Skin epidermis (tissue), 12 donors: ENCODE measurements at regions not wholly inside any gene's neighbourhood (a gene's known extent, or its start where the extent isn't known, plus 50 kb on each side); places are given as distances from the start of the nearest gene placed in this dataset.
"Not testable (repeated sequence)": the region's sequence is repeated elsewhere in the genome, so short reads cannot be mapped to it uniquely, and the experiment has no call there.

ENCODE experiments used
- H3K27ac ChIP-seq, 21 experiments: fragments of 200-600 bp; sonication (generic) in 11 of 21; one replicate each; pipeline ENCODE4 v1.5.0; 2020; ENCODE audit warnings: mild to moderate bottlenecking in 3 of 21, inconsistent platforms in 2 of 21, moderate library complexity in 2 of 21
- H3K4me3 ChIP-seq, 7 experiments: fragments of 200-600 bp; sonication (generic) in 2 of 7; one replicate each; pipeline ENCODE4 v1.5.0; 2020; ENCODE audit warnings: inconsistent platforms in 2 of 7, mild to moderate bottlenecking in 2 of 7, moderate library complexity in 1 of 7

DNA sequence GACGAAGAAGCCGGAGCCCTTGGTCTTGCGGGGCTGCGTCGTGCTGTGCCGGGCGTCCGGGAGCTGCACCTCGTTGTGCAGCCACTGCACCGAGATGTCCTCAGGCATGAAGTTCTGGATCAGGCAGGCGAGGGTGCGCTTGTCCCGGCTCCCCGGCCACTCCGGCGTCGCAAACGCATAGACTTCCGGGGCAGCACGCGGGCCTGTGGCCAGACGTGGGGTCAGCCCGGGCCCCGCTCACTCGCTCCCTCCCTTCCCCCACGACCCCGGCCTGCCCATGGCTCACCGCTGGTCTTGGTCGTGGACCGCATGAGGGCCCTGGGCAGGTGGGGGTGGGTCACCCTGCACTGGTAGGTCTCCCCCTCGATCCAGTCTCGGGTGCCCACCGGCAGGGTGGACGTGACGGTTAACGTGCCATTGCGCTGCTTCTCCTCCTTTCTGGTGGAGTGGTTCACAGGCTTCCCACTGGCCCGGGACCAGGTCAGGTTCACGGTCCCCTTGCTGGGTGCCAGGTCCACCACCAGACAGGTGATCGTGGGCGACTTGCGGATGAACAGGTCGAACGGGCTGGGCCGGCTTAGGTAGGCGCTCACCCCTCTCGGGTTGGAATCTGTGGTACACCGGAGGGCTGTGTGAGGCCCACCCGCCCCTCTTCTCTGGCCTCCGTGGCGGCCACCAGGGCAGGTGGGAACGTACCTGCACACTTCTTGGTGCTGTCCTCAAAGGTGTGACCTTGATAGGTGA, 74.0 kb downstream of the TMEM121 start:
- not testable (repeated sequence) for H3K27ac ChIP-seq, H3K4me3 ChIP-seq

DNA sequence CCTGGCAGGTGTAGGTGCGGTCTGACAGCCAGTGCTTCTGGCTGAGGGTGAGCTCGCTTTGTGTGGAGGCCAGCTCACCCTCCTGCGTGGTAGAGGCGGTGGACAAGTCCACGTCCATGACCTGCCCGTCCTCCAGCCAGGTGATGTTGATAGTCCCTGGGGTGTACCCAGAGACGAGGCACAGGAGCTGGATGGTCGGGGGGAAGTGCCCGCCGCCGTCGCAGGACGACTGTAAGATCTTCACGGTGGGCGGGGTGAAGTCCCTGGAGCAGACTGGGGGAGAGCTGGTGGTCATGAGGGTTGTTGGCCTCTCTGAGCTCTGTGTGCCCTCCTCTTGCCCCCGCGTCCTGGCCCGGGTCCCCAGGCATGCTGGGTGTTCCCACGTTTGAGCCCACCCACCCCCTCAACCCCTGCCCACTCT, 74.6 kb downstream of the TMEM121 start:
- Histone ChIP-seq H3K27ac (no peak overlapping the region), H3K4me3 (no peak overlapping the region)

GRCh38 chr14:105601360-105602242, 75.2 kb downstream of the TMEM121 start:
- no peak overlapping the region for H3K27ac ChIP-seq
- no peak overlapping the region for H3K4me3 ChIP-seq

DNA sequence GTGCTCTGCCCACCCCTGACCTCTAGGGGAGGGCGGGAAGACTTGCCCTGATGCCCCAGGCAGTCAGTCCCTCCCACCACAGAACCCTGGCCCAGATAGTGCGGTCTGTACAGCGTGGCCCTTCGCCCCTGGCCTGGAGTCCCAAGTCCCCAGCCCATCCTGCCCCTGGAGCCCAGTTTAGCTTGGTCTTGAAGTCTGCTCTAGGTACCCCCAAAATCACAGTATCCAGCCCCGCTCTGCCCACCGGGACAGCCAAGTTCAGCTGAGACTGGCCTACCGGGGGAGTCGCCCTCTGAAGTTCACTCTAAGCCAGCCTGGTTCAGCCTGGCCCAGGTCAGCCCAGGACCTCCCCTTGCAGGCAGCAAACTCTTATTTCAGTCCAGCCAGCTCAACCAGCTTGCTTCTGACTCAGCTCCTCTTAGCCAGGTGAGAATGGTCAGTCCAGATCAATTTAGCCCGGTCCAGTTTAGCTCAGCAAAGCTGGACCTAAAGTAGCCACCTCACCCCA, 75.9 kb downstream of the TMEM121 start:
- Histone ChIP-seq H3K27ac (no peak overlapping the region), H3K4me3 (no peak overlapping the region)

DNA sequence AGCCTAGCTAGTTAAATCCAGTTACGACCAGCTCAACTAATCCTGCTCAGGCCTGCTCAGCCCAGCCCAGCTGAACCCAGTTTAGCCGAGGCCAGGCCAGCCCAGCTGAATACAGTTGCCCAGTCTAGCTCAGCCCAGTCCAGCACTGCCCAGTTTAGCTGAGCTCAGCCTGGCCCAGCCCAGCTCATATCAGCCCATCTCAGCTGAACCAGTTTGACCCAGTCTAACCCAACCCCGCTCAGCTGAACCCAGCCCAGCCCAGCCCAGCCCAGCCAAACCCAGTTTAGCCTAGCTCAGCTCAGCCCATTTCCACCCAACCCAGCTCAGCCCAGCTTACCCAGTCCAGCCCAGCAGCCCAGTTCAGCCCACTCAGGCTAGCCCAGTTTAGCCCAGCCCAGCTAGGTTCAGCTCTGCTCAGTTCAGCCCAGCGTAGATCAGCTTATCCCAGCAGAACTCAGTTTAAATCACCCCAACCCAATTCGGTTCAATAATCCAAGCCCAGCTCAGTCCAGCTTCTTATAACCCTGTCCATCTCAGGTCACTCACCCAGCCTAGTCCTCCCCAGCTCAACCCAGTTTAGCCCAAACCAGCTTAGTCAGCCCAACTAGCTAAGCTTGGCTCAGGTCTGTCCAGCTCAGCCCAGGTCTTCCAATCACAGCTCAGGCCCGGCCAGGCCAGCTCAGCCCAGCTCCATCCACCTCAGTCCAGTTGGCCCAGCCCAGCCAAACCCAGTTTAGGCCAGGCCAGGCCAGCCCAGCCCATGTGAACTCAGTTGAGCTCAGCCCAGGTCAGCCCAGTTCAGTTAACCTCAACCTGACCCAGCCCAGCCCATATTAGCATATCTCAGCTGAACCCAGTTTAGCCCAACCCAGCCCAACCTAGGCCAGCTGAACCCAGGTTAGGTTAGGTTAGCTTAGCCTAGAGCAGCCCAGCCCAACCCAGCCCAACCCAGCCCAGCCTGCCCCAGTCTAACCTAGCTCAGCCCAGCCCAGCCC, 76.7 kb downstream of the TMEM121 start:
- H3K4me3 ChIP-seq, result no peak overlapping the region
- no peak overlapping the region for H3K27ac ChIP-seq

GRCh38 chr14:105604531-105605463, 78.4 kb downstream of the TMEM121 start:
- H3K4me3 ChIP-seq, H3K27ac ChIP-seq: not testable (repeated sequence)

DNA sequence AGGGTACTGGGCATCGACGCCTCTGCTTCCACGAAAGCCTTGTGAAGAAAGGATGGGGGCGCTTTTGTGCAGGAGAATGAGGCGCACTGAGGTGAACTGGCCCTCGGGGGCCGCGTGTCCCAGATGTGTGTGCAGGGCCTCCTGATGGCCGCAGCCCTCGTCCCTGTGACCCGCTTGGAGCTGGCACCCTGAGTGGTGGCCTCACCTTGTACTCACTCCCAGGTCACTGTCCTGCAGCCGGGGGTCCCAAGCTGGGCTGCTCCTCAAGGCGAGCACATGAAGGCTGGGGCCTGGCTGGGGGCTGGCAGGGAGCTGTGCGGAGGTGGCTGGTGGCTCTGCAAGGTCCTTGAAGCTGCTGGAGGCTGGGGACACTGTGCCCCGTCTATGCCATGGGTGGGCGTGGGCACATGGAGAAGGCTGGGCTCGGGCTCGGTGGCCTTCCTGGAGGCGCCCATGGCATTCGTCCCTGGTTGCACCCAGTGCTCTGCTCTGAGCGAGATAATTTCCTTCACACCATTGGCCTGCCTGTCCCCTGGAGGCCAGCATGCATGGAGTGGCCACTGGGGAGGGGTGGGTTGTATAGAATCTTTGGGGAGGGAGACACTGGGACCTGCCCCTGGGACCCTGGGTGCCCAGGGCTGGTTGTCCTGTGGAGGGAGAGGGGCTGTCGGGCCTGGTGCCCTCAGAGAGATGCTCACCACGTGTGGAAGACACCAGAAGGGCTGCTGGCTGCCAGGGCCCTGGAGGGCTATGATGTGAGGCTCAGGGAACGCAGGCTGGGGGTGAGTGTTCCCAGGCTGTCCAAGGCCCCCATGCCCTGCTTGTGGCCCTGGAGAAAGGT, 79.3 kb downstream of the TMEM121 start:
- Histone ChIP-seq H3K4me3 (no peak overlapping the region), H3K27ac (no peak overlapping the region)

- not testable (repeated sequence) for H3K4me3 ChIP-seq, H3K27ac ChIP-seq
Observed at GRCh38 chr14:105606305-105606975, 80.1 kb downstream of the TMEM121 start.

DNA sequence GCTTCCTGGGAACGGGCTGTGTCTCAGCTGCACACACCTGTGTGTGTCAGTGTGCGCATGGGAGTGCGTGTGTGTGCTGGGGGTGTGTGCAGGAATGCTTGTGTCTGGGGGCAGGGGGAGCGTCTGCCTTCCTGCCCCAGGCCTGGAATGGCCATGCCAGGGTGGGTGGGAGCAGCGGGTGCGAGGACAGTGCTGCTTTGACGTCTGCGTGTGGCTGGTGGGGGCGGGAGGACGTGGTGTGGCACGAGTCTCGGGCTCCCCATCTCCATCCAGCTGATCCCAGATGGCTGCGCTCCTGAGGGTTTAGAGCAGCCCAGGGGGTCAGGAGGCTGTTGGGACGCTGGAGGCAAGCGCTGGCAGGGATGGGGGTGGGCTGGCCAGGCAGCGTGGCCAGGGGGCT, 80.6 kb downstream of the TMEM121 start:
- H3K27ac ChIP-seq, H3K4me3 ChIP-seq: not testable (repeated sequence)

DNA sequence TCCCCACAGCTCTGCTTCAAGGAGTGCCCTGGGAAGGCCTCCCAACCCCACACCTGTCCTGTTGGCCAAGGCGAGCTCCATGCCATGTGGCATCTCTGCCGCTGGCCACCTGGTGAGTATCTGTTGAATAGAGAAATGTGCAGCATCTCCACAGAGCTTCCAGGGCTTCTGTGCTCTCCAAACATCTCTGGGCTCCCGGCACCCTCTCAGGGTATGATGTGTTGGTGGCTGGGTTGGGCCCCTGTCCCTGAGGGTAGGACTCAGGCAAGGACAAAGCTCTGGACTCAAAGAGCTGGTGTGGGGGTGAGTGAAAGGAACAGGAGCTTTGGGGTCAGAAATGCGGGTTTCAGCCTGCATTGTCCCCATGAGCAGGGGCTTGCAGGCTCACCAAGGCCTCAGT, 88.6 kb downstream of the TMEM121 start:
- H3K27ac ChIP-seq, H3K4me3 ChIP-seq: not testable (repeated sequence)

DNA sequence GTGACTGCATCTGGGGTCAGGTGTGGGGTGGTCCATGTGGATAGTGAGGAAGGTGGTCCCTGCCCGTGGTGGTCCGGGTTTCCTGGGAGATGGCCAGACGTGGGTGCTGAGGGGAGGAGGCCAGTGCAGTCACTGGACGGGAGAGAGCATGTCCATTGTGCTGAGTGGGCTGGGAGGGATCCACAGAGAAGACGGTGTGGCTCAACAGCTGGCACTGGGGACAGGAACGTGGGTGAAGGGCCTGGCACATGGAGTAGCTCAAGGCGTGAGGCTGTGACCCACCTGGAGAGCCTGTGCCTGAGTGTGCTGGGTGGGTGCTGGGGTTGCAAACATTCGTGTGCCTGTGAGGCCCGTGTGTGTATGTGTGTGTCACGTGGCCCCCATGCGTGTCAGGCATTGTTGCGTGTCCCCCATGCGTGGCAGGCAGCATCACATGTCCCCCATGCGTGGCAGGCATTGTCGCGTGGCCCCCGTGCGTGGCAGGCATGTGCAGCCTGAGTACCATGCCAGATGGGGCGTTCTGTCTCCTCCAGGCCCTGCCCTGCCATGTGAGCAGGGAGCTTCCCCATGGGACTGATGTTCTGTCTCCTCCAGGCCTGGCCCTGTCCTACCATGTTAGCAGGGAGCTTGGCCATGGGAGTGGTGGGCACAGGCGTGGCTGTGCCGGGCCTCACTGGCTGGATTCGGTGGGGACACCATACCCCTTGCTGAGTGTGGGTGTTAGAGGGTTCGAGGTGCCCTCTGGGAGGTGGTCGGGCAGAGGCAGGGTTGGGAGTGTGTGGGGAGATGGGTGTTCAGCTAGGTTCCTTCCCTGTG, 89.8 kb downstream of the TMEM121 start:
- H3K27ac ChIP-seq, H3K4me3 ChIP-seq: not testable (repeated sequence)

GRCh38 chr14:105616802-105617192, 90.4 kb downstream of the TMEM121 start:
- H3K27ac ChIP-seq, result no peak overlapping the region
- no peak overlapping the region for H3K4me3 ChIP-seq

- no peak overlapping the region for H3K27ac ChIP-seq
- no peak overlapping the region for H3K4me3 ChIP-seq
Observed at GRCh38 chr14:105617201-105617777, 90.9 kb downstream of the TMEM121 start.

DNA sequence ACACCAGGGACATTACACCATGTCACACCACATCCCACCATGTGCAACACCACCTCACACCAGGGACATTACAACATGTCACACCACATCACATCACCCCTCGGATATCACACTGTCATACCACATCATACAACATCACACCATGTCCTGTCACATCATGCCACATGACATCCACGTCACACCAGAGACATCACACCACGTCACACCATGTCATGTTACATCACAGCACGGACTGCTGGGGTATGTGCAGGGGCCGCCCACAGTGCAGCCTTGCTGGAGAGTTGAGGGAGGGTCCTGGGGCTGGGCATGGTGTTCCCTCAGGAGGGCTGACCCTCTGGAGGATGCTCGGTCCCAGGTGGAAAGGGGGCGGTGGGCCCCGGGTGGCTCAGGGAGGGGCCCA, 91.4 kb downstream of the TMEM121 start:
- H3K27ac ChIP-seq, H3K4me3 ChIP-seq: not testable (repeated sequence)

DNA sequence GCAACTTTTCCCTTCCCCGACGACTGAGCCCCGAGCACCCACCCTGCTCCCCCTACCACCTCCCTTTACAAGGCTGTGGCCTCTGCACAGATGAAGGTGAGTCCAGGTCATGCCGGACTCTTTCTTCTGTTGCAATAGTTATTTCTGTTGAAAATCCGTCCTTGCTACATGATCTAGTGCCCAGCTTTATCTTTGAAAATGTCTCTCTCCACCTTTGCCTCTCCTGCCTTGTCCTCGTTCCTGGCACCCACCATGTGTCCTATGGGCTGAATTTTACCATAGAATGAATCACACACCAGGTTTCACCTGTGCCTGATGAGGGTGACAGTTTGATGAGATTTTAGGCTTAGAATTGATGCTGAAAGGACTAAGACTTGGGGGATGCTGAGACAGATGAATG, 92.9 kb downstream of the TMEM121 start:
- not testable (repeated sequence) for H3K4me3 ChIP-seq, H3K27ac ChIP-seq
